ENCODE measurements at regions not wholly inside any gene's neighbourhood (a gene's known extent, or its start where the extent isn't known, plus 50 kb on each side); places are given as distances from the start of the nearest gene placed in this dataset.

GRCh38 chr3:154791611-154792010, 288.5 kb upstream of the MME start:
- ATAC-seq (no peak), DNase-seq (ENCODE audit: low read depth in 1 of 2, low spot score in 1 of 2) (no peak), FAIRE-seq (no peak)
- CTCF ChIA-PET, result no interaction called here
- POLR2A ChIA-PET, result no interaction called here
- no peak for TF ChIP-seq HES2 (IDR thresholded peaks at IDR 0.05)
- no peak for TF ChIP-seq HEYL (CRISPR knock-in tag; IDR thresholded peaks at IDR 0.05)
- TF ChIP-seq KDM5A (IDR thresholded peaks at IDR 0.05), result no peak
- TF ChIP-seq HMGXB4 (CRISPR knock-in tag; IDR thresholded peaks at IDR 0.05; ENCODE audit: borderline replicate concordance), result no peak
- TF ChIP-seq NPAS2 (CRISPR knock-in tag; IDR thresholded peaks at IDR 0.05; ENCODE audit: borderline replicate concordance), result no peak
- no peak for TF ChIP-seq CBX2 (IDR thresholded peaks at IDR 0.05; ENCODE audit: borderline replicate concordance, low read depth)
- TF ChIP-seq KDM1A (IDR thresholded peaks at IDR 0.05; ENCODE audit: low read depth), result no peak
- TF ChIP-seq EHMT2 (IDR thresholded peaks at IDR 0.05; ENCODE audit: low read depth), result no peak
- no peak for TF ChIP-seq HOXA7 (CRISPR knock-in tag; IDR thresholded peaks at IDR 0.05)
- no peak for TF ChIP-seq SREBF2 (IDR thresholded peaks at IDR 0.05)
- no peak for TF ChIP-seq CEBPB (IDR thresholded peaks at IDR 0.05)
- TF ChIP-seq ELK1 (IDR thresholded peaks at IDR 0.05; ENCODE audit: low read depth, low read length), result no peak
- no peak for TF ChIP-seq CHD2 (IDR thresholded peaks at IDR 0.05; ENCODE audit: low read length, partially characterized antibody)
- H3K4me1 ChIP-seq, result no peaks in the 10 kb centered on the region
- no peak overlapping the region for H3K4me2 ChIP-seq
- H3K4me3 ChIP-seq, result no peak overlapping the region
- H3K9me3 ChIP-seq, result no peaks in the 10 kb centered on the region
- no peak overlapping the region for H3K27ac ChIP-seq

DNA sequence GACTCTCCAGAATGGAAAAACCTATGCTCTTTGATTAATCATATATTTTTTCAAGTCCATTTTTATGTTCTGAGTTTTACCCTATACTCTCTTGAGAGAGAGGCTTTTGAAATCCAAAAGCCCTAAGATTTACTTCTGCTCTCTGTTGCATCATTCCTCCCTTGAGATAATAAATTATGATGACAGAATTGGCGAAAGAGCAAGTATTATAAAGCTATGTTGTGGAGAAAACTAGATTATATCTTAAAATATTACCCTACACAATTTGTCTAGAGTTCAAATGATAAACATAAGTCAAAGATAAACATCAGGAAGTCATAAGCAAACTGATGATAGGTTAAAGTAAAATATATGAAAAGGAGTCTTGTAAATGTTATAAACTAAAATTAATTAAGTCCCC, 293.4 kb upstream of the MME start:
- no peak overlapping the region for H3K27ac ChIP-seq
- POLR2A ChIA-PET, result no interaction called here

More for the DNA sequence above, 293.4 kb upstream of the MME start:
- Histone ChIP-seq H3K9me3 (no peaks in the 10 kb centered on the region), H3K4me1 (no peaks in the 10 kb centered on the region), H3K4me2 (no peak overlapping the region), H3K4me3 (no peak overlapping the region)
- no peak for FAIRE-seq
- TF ChIP-seq POLR2A (IDR thresholded peaks at IDR 0.05; ENCODE audit: low read length) (no peak), MYC (IDR thresholded peaks at IDR 0.05; ENCODE audit: borderline replicate concordance, low read length) (no peak), JUNB (IDR thresholded peaks at IDR 0.05) (no peak), ELK1 (IDR thresholded peaks at IDR 0.05; ENCODE audit: low read depth, low read length) (no peak), TP53 (CRISPR knock-in tag; IDR thresholded peaks at IDR 0.05) (no peak), HOXB5 (CRISPR knock-in tag; IDR thresholded peaks at IDR 0.05) (no peak), HES2 (IDR thresholded peaks at IDR 0.05) (no peak)
- TF ChIP-seq, protein P1, sequence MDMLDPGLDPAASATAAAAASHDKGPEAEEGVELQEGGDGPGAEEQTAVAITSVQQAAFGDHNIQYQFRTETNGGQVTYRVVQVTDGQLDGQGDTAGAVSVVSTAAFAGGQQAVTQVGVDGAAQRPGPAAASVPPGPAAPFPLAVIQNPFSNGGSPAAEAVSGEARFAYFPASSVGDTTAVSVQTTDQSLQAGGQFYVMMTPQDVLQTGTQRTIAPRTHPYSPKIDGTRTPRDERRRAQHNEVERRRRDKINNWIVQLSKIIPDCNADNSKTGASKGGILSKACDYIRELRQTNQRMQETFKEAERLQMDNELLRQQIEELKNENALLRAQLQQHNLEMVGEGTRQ (IDR thresholded peaks at IDR 0.05), result no peak
- CTCF ChIA-PET, result no interaction called here
- DNase-seq (ENCODE audit: low read depth in 1 of 2, low spot score in 1 of 2), result no peak
- WGBS (ENCODE audit: missing lambda C conversion rate), result 2% methylated on average over 1 of the region's 1 CpG
- ATAC-seq, result no peak

Data from A549 (cell line).